Cardiac septum (tissue), 1 donor: ENCODE measurements at regions not wholly inside any gene's neighbourhood (a gene's known extent, or its start where the extent isn't known, plus 50 kb on each side); places are given as distances from the start of the nearest gene placed in this dataset.
A peak's percentile ranks its signal among the peaks of the same experiment; 100 is the strongest.
"Not testable (repeated sequence)": the region's sequence is repeated elsewhere in the genome, so short reads cannot be mapped to it uniquely, and the experiment has no call there.

ENCODE experiments used
- DNase-seq: peaks from one replicate; pipeline ENCODE4 v3.0.0-alpha.2; 2020; ENCODE audit warnings: low spot score
- intact Hi-C: fragments of 100-400 bp; cut with DNase I; formaldehyde crosslinking; loops from one replicate; pipeline ENCODE4 v1.14.0; 2022
- donor health status: DM: no; HTN: no; CAD: no.

GRCh38 chr11:37914859-37915258, 1316.8 kb upstream of the RAG2 start:
- DNase-seq: no peak
- intact Hi-C loops: no loop called here

- no peak for DNase-seq
- intact Hi-C loops: no loop called here
Measured at GRCh38 chr11:37908219-37908548, 1310.1 kb upstream of the RAG2 start.

GRCh38 chr11:37907436-37908218, 1309.6 kb upstream of the RAG2 start:
- intact Hi-C loops: no loop called here
- DNase-seq: peak; percentile 73

- DNase-seq: no peak
- intact Hi-C loops: no loop called here
Measured at GRCh38 chr11:37905707-37906417, 1307.8 kb upstream of the RAG2 start.

- intact Hi-C loops: no loop called here
Measured at GRCh38 chr11:37896016-37896415, 1298.0 kb upstream of the RAG2 start.

GRCh38 chr11:37881741-37882140, 1283.7 kb upstream of the RAG2 start:
- intact Hi-C loops: no loop called here
- DNase-seq: no peak

More at GRCh38 chr11:37896016-37896415, 1298.0 kb upstream of the RAG2 start:
- DNase-seq: no peak

- intact Hi-C loops: no loop called here
- DNase-seq: no peak
Measured at GRCh38 chr11:37861671-37862070, 1263.6 kb upstream of the RAG2 start.

GRCh38 chr11:37858806-37859537, 1260.9 kb upstream of the RAG2 start:
- DNase-seq, intact Hi-C loops: not testable (repeated sequence)

GRCh38 chr11:37858398-37858797, 1260.4 kb upstream of the RAG2 start:
- intact Hi-C loops: no loop called here
- no peak for DNase-seq

GRCh38 chr11:37857726-37858125, 1259.7 kb upstream of the RAG2 start:
- intact Hi-C loops: no loop called here
- DNase-seq: no peak

GRCh38 chr11:37849706-37850105, 1251.7 kb upstream of the RAG2 start:
- intact Hi-C loops: no loop called here
- no peak for DNase-seq

- intact Hi-C loops: no loop called here
- no peak for DNase-seq
Measured at GRCh38 chr11:37843603-37844002, 1245.6 kb upstream of the RAG2 start.

GRCh38 chr11:37841016-37841415, 1243.0 kb upstream of the RAG2 start:
- DNase-seq: no peak
- intact Hi-C loops: no loop called here

- DNase-seq, intact Hi-C loops: not testable (repeated sequence)
Measured at GRCh38 chr11:37840345-37840744, 1242.3 kb upstream of the RAG2 start.

GRCh38 chr11:37830529-37830928, 1232.5 kb upstream of the RAG2 start:
- DNase-seq: no peak
- intact Hi-C loops: no loop called here

GRCh38 chr11:37817727-37818270, 1219.8 kb upstream of the RAG2 start:
- intact Hi-C loops: no loop called here
- no peak for DNase-seq

- DNase-seq: no peak
- intact Hi-C loops: no loop called here
Measured at GRCh38 chr11:37812281-37812880, 1214.3 kb upstream of the RAG2 start.

GRCh38 chr11:37811349-37811748, 1213.3 kb upstream of the RAG2 start:
- intact Hi-C loops: no loop called here
- DNase-seq: no peak

- DNase-seq: no peak
Measured at GRCh38 chr11:37804666-37805065, 1206.6 kb upstream of the RAG2 start.

More at GRCh38 chr11:37804666-37805065, 1206.6 kb upstream of the RAG2 start:
- intact Hi-C loops: no loop called here
